Hematopoietic multipotent progenitor cell treated with erythropoietin and hydrocortisone succinate and interleukin-3 and kit ligand, for 6 days (in vitro differentiated cells): ENCODE measurements at regions not wholly inside any gene's neighbourhood (a gene's known extent, or its start where the extent isn't known, plus 50 kb on each side); places are given as distances from the start of the nearest gene placed in this dataset.

ENCODE experiments used
- DNase-seq: peaks from one replicate; pipeline ENCODE4 v3.0.0-alpha.2; 2015

DNA sequence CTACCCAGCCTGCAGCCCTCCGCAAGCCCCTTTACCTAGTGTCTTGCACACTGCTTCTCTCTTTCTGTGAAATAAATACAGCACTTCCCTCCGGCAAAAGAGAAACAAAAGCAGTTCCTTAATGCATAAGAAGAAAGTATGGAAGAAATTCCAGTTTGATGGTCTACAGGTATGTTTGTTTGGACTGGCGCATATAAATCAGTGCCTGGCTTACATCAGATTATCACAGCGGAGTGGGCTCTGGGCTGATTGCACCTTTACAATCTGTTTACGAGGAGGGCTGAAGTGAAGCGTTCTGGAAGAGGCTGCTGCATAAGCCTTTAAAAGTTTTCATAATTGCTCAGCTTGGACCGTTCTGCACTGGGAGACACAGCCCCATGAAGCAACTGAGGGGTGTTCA, 153.5 kb upstream of the FOXF1 start:
- no peak for DNase-seq

DNA sequence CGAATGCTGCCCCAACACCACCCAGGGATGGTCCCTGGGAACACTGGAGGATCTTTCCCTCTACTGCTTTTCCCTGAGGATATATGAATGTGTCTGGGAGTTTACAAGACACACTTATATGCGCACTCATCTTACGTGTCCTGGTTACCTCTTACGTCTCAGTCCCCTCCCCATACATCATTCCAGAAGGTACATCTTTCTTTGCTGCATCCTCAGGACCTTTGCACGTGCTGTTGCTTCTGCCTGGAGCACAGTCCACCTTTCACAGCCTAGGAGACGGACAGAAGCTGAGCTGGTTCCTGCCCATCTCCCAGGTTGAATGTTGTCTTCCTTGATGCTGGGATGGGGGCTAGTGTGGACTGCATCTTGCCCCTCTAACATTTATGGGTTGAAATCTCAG, 153.0 kb upstream of the FOXF1 start:
- DNase-seq: no peak

DNA sequence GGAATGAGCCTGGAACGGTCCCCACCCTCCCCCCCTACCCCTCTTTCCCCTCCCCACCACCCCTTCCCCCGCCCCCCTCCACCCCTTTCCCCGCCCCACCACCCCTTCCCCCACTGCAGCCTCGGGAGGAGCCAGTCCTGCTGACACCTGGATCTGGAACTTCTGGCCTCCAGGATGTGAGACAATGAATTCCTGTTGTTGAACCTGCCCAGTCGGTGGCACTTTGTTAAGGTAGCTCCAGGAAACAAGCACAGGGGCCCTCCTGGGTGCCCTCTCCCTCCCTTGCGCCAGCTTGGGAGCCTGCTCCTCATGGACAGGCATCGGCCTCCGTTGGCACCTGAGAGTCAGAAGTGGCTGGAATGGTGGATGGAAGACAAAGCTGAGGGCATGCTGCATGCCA, 152.4 kb upstream of the FOXF1 start:
- no peak for DNase-seq

DNA sequence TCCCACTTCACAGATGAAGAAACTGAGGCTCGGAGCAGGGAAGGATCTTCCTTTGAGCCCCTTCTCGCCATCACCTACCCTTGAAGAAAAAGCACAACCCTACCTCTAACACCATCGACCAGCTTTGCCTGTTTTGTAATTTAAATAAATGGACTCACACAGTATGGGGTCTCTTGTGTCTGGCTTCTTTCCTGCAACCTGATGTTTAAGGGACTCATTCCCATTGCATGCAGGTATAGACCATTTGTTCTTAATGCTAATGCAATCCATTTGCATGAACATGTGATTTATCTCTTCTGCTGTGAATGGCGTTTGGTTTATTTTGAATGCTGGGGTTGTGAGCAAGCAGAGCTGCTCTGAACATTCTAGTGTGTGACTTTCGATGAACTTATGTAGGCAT, 150.8 kb upstream of the FOXF1 start:
- no peak for DNase-seq

DNA sequence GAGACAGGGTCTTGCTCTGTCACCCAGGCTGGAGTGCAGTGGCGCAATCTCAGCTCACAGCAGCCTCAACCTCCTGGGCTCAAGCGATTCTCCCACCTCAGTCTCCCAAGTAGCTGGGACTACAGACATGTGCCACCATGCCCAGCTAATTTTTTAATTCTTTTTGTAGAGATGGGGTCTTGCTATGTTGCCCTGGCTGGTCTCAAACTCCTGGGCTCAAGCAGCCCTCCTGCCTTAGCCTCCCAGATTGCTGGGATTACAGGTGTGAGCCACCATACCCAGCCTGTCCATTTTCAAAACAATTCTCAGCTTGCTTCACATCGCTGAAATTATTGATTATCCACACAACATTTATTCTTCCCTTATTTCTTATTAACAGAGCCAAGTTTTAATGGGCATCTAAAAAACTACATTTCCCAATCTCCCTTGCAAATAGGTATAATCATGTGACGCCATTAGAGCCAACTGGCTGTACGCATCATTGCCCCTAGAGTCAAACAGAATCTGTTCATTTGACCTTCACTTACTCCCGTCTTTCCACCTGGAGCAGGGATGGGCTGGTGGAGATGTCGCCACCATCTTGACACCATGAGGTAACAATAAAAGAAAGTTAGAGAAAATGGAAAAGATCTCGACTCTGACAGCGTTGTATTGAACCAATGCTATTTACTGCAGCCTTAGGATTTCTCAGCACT, 148.0 kb upstream of the FOXF1 start:
- no peak for DNase-seq

DNA sequence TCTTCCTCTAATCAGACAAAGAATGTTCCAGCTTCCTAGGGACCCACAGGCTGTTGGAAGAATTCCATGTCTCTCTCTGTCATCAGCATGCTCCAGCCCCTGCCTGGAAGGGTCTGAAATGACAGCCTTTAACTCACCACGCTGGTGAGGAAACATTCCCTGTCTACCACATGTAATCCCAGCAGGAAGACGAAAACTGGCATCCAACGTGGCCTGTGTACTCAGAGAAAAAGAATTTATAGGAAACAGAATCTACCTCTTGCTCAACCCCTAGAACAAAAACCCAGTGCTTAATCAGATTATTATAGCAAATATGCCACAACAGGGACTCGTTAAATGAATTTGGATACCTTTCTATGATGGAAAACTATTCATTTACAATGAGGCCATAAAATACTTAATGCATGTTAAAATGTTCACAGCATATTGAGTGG, 147.3 kb upstream of the FOXF1 start:
- DNase-seq: no peak

DNA sequence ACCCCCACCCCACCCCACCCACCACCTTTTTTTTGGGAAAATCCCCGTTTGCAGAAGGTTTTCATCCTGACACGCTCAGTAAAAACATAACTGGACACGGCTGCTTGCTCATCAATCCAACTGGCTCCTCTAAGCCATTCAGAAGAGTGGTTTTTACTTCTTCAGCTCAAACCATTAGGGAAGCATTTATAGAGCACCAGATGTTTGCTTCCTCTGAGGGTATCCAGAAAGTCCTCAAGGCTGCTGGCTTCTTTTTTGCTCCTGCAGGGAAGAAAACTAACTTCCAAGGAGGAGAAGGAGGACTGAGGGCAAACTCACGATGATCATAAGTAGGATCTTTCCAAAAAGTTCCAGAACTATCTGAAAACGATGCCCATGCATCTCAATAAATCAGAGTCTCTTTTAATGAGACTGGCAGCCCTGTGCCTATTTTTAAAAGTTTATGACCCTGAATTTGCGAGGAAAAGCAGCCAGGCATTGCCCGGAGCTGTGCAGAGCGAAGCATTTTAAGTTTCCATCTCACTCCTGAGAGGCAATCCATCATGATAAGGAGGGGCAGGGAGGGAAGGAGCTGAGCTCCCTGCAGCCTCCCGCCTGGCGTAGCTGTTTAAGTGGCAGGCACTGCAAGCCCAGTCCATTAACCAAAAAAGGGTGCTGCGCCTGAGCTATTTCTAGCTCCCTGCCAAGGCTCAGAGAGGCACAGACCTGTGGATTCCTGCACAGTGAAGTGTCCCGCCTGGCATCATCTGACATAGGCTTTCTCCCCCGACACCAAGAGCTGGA, 146.3 kb upstream of the FOXF1 start:
- no peak for DNase-seq

DNA sequence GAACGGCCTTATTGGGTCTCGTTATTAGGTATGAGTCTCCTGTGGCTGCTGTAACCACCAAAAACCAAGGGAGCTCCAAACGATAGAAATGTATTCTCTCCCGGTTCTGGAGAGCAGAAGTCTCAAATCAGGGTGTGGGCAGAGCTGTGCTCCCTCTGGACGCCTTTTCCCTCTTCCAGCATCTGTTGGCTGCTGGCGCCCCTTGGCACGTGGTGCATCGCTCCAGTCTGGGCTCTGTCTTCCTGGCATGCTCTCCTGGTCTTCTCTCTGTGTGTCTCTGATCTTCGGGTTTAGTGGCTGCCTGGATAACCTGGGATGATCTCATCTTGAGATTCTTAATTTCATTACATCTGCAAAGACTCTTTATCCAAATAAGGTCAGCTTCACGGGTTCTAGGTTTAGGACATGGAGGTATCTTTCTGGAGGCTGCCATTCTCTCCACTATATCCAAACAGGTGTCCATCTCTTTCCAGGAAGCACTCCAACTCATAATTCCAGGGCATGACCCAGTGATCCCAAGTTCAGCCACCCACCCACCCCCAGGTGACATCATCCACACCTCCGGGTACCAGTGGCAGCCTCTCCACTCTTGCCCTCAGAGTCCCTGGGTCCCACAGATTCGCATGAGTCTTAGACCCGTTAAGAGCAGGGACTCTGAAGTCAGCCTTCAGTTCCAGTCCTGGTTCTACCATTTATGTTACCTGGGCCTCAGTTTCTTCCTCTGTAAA, 145.5 kb upstream of the FOXF1 start:
- DNase-seq: no peak

DNA sequence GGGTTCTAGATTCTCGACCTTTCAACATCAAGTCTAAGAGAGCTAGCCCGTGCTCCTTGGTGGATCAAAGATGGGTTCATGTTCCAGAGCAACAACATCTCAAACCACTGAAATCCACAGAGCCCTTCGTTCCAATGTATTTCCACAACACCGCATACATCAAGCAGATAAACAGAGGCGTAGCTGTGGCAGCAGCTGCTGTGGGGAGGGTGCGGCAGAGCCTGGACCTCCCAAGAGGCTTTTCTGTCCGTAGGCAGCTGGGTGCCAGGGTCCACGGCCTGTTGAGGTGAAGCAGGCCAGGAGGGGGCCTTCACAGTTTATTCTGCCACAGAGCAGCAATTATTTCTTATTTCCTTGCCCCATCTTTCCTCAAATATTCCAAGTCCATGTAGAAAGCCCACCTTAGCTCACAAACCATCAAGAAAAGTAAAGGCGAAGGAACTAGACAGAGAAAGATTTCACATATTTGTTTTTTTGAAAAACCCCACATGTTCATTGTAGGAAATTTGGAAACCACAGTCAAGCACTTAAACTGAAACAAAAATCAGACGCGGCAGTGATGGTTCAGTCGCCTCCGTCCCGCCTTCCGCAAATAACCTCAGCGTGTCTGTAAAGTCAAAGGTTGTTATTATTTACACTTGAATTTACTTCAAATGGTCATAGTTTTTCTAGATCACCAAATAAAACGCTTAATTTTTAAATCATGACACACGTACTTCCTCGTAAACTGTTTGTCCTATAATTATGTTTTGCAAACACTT, 144.6 kb upstream of the FOXF1 start:
- DNase-seq: no peak

DNA sequence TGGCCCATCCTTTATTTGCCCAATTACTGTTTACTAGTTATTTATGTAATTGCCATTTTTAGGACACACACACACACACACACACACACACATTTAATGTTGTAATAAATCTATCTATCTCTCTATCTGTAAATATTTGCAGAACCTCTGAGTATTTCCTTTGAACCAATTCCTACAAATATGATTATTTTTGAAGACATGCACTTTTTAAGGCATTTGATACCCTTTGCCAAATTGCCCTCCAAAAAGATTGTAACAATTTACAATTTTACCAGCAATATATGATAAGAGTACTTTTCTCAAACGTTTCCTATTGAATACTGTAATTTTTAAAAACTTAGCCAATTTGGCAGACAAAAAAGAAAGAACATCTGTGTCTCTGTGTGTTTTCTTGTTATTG, 143.8 kb upstream of the FOXF1 start:
- no peak for DNase-seq

DNA sequence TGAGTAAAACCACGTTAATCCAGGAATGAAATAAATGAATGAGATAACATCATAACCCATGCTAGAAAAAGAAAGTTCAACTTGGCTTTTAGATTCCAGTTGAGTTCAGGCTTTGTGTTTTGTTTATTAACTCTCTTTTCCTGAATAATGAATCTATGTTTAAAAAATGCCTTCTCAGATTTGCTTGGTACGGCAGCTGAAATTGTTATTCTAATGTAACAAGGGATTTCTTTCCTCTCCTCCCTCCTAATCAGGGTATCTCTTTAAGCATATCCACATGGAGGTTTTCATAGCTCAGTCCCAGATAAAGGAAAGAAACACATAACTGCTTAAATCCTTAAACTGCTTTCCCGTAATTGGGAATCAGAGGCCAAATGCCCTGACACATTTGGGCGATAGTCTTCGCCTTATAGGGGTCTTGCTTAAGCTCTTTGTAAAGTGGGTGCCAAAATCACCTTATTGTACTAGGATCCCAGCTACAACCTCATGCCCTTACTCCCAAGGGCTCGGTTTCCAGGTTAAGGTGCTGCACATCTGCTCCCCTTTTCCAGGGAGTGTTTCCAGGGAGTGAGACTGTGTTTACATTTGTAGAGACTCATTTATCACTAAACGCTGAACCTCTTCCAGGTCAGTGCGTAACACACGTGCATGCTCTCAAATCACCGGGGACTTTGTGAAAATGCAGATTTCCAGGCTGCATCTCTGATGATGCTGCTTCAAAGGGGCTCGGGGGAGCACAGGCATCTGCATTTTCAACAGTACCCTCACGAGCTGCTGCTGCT, 142.8 kb upstream of the FOXF1 start:
- DNase-seq: no peak

DNA sequence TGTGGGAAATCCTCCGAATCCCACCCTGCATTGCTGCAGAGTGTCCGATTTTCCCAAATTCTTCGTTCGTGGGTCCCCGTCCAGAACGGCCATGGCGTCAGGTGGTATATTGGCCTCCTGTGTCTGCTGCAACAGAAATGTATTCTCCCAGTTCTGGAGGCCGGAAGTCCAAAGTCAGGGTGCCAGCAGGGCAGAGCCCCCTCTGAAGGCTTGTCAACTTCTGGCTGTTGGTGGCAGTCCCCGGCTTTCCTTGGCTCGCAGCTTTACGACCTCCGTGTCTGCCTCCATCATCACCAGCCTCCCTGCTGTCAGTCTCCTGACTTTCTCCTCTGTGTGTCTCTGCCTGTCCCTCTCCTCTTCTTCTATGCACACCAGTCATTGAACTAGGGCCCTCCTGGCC, 142.1 kb upstream of the FOXF1 start:
- no peak for DNase-seq

DNA sequence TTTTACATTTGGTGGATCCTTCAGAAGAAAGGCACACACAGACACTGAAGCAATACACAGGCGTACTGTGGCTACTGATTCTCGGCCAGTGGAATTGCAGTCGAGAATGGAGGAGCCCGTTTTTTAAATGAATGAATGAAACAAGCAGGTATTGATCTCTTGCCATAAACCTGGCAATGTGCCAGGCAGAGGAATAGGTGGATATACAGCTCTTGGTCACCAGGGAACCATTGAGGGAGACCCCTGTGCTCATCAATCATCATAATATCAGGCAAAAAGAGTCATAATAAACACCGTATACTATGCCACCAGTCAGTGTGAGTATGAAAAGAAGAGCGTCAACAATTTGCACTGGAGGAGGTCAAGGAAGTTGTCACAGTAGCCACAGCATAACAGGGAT, 140.3 kb upstream of the FOXF1 start:
- no peak for DNase-seq

DNA sequence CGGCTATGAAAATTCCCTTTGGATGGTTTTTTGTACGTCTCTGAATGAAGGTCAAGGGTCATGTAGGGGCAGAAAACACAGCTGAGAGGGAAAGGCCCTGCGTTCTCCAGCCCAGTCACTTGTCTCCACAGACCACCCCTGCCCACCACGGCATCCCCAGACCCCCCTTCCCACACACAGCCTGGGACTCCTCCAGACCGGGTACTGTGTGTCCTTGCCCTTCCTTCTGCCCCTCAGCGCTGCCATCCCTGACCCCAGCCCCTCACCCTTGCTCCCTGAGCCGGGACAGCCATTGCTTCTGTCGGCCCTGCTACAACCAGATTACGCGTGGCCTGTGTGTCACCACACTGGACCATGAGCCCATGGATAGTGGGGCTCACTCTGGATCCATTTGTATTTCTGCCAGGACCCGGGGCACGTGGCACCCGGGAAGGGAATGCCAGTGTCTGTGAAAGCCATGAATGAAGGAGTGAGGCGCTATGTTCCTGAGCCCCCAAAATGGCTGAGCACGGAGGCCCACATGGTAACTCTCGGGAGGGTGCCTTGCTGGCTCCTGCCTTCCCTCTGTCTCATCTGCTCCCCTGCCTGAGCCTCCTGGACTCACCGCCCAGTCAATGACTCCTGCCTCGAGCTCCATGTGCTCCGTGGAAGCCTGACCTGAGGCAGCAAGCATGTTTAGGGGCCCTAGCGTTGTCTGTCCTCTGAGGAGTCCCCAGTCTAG, 139.1 kb upstream of the FOXF1 start:
- no peak for DNase-seq

DNA sequence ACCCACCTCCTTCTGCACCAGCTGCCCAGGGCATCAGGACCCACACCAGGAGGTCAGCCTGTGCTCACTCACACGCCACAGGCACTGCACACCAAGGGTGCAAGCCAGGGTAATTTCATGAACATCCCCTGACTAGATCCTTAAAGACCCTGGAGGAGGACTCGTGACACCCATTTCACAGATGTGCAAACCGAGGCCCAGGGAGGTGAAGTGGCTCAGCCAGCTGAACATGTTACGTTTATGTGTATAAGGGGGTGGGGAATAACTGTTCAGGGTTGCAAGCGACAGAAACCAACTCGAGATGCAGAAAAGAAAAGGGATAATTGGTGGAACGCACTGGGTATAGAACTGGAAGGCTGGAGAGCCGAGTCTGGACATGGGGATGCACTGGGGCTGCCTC, 138.1 kb upstream of the FOXF1 start:
- DNase-seq: no peak

DNA sequence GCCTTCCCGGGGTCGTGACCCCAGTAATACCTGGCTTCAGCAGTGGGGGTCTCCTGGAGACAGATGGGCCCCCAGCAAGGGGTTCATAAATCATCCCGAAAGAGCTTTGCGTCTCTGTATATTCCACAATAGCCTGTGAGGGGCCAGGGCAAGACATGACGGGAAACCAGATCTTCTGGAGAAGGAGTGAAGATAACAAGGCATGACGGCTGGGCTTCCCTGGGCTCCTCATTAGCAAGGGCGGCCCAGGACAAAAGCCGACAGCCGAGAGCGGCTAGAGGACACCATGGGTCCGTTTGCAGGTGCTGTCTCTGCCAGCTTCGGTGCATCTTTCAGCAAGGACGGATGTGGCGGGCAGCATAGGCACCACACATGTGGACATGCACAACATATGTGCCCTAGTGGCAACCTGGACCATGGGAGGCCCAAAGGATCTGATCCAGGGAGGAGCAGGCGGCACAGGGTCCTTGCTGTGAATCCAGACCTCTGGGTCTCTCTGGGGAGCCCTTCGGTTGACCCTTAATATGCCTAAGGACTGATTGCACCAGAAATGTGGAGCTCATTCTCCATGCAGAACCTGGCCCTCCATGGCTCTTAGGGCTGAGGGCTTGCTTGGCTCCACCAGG, 136.9 kb upstream of the FOXF1 start:
- no peak for DNase-seq

DNA sequence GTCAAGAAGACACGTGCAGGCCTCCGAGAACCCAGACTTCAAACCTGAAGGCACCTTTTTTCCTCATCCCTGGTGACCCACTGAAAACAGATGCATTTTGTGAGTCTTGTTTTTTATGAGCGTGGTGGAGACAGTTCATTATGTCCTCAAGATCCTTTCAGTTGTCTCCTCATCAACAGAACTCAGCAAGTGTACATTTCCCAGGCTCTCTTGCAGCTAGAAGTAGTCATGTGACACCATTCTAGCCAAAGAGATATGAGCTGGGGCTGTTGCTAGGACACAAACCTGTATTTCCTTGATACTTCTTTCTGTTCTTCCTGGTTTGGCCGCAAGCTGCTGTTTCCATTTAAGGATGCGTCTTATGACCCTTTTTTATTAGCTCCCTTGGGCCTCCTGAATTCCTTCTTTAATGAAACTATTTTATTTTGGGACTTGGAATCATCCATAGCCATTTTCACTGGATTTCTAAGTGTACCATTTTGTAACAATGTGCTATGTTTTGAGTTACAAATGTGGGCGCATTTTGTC, 135.7 kb upstream of the FOXF1 start:
- no peak for DNase-seq

DNA sequence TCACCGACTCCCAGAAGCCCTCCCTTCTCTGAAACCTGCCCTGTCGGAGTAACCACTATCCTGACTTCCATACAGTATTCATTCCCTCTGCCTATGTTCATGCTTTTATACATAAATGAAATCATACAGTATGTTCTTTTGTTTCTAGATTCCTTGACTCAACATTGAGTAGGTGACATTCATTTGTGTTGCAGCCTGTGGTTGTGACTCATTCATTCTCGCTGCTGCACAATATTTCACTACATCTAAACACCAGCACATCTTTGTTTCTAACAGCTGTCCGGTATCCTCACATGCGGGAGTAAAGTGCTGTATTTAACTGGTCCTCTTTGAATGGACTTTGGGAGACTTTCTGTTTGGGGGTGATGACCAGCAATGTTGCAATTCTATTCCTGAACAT, 135.0 kb upstream of the FOXF1 start:
- DNase-seq: no peak

DNA sequence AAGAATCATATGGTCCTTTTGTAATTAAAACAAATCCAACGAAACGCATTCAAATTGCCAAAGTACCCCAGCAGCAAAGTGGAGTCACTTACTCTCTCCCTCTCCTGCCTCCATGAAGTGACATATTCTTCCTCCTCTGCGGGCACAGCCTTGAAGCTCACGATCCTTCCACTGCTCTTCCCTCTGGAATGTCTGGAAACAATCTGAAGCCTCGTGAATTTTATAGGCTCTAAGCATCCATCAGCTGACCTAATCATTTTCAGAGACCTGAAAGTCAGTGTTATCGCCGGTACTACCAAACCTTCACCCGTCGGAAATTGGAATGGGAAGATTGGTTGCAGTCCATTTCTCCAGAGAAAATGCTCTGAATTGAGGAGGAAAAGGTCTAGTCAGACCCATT, 134.5 kb upstream of the FOXF1 start:
- no peak for DNase-seq

DNA sequence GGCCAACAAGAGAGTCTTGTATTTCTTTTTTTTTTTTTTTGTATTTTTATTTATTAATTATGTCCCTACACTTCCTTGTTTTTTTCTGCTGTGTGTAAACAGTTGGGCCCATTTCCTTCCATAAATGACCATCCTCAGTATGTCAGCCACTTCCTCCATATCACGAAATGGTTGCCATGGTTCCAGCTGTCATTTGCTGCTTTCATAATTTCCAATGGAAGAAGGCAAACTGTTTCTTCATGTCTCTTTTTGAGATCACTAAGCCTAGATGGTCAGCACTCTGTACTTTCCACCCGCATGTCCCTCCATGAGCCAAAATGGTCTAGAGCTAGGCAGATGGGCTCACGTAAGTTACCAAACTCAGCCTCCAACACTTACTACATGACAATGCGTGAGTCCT, 133.5 kb upstream of the FOXF1 start:
- no peak for DNase-seq
